ENCODE measurements at regions not wholly inside any gene's neighbourhood (a gene's known extent, or its start where the extent isn't known, plus 50 kb on each side); places are given as distances from the start of the nearest gene placed in this dataset.

GRCh38 chr12:13719986-13720385 lies 261.4 kb downstream of the GRIN2B start:
- no peaks in the 10 kb centered on the region for H3K36me3 ChIP-seq (replicated peaks)
- no peak for DNase-seq (ENCODE audit: low spot score in 2 of 2)
- no peaks in the 10 kb centered on the region for H3K9me3 ChIP-seq
- no peak overlapping the region for H3K4me3 ChIP-seq
- no peaks in the 10 kb centered on the region for H3K4me1 ChIP-seq
- in situ Hi-C loops (cut with MboI; ENCODE audit: low sequenced_read_pairs): no loop called here
- H3K27me3 ChIP-seq (ENCODE audit: low read depth): no peaks in the 10 kb centered on the region

GRCh38 chr12:13718271-13718670 lies 263.1 kb downstream of the GRIN2B start:
- no peaks in the 10 kb centered on the region for H3K4me1 ChIP-seq
- in situ Hi-C loops (cut with MboI; ENCODE audit: low sequenced_read_pairs): no loop called here
- DNase-seq (ENCODE audit: low spot score in 2 of 2): no peak
- no peak overlapping the region for H3K4me3 ChIP-seq
- no peaks in the 10 kb centered on the region for H3K36me3 ChIP-seq (replicated peaks)
- H3K27me3 ChIP-seq (ENCODE audit: low read depth): no peaks in the 10 kb centered on the region
- no peaks in the 10 kb centered on the region for H3K9me3 ChIP-seq

- Histone ChIP-seq H3K36me3 (replicated peaks) (no peaks in the 10 kb centered on the region), H3K27me3 (ENCODE audit: low read depth) (no peaks in the 10 kb centered on the region), H3K4me3 (no peak overlapping the region), H3K9me3 (no peaks in the 10 kb centered on the region), H3K4me1 (no peaks in the 10 kb centered on the region)
- DNase-seq (ENCODE audit: low spot score in 2 of 2): no peak
- in situ Hi-C loops (cut with MboI; ENCODE audit: low sequenced_read_pairs): no loop called here
Observed at GRCh38 chr12:13716119-13716518, 265.3 kb downstream of the GRIN2B start.

GRCh38 chr12:13713556-13714410 lies 267.6 kb downstream of the GRIN2B start:
- H3K4me3 ChIP-seq: no peak overlapping the region
- no peaks in the 10 kb centered on the region for H3K27me3 ChIP-seq (ENCODE audit: low read depth)
- no peak for DNase-seq (ENCODE audit: low spot score in 2 of 2)
- H3K9me3 ChIP-seq: no peaks in the 10 kb centered on the region
- H3K4me1 ChIP-seq: no peaks in the 10 kb centered on the region
- no peaks in the 10 kb centered on the region for H3K36me3 ChIP-seq (replicated peaks)
- in situ Hi-C loops (cut with MboI; ENCODE audit: low sequenced_read_pairs): no loop called here

GRCh38 chr12:13707829-13708228 lies 273.6 kb downstream of the GRIN2B start:
- Histone ChIP-seq H3K9me3 (no peaks in the 10 kb centered on the region), H3K27me3 (ENCODE audit: low read depth) (no peaks in the 10 kb centered on the region), H3K4me1 (no peaks in the 10 kb centered on the region), H3K4me3 (no peak overlapping the region), H3K36me3 (replicated peaks) (no peaks in the 10 kb centered on the region)
- no peak for DNase-seq (ENCODE audit: low spot score in 2 of 2)
- in situ Hi-C loops (cut with MboI; ENCODE audit: low sequenced_read_pairs): no loop called here

GRCh38 chr12:13702381-13702780 lies 279.0 kb downstream of the GRIN2B start:
- Histone ChIP-seq H3K36me3 (replicated peaks) (no peaks in the 10 kb centered on the region), H3K27me3 (ENCODE audit: low read depth) (no peaks in the 10 kb centered on the region; the same call in 1 of the 2 replicates), H3K4me1 (no peaks in the 10 kb centered on the region), H3K9me3 (no peaks in the 10 kb centered on the region), H3K4me3 (no peak overlapping the region)
- in situ Hi-C loops (cut with MboI; ENCODE audit: low sequenced_read_pairs): no loop called here
- DNase-seq (ENCODE audit: low spot score in 2 of 2): no peak

- Histone ChIP-seq H3K36me3 (replicated peaks) (no peaks in the 10 kb centered on the region), H3K4me1 (no peaks in the 10 kb centered on the region), H3K4me3 (no peak overlapping the region), H3K27me3 (ENCODE audit: low read depth) (no peaks in the 10 kb centered on the region; the same call in 1 of the 2 replicates), H3K9me3 (no peaks in the 10 kb centered on the region)
- in situ Hi-C loops (cut with MboI; ENCODE audit: low sequenced_read_pairs): no loop called here
- DNase-seq (ENCODE audit: low spot score in 2 of 2): no peak
Observed at GRCh38 chr12:13701502-13701901, 279.9 kb downstream of the GRIN2B start.

- Histone ChIP-seq H3K4me3 (no peak overlapping the region), H3K27me3 (ENCODE audit: low read depth) (no peaks in the 10 kb centered on the region; the same call in 1 of the 2 replicates), H3K4me1 (no peaks in the 10 kb centered on the region), H3K9me3 (no peaks in the 10 kb centered on the region), H3K36me3 (replicated peaks) (no peaks in the 10 kb centered on the region)
- in situ Hi-C loops (cut with MboI; ENCODE audit: low sequenced_read_pairs): no loop called here
- no peak for DNase-seq (ENCODE audit: low spot score in 2 of 2)
Observed at GRCh38 chr12:13697973-13698372, 283.4 kb downstream of the GRIN2B start.

- Histone ChIP-seq H3K4me3 (no peak overlapping the region), H3K27me3 (ENCODE audit: low read depth) (no peaks in the 10 kb centered on the region), H3K9me3 (no peaks in the 10 kb centered on the region), H3K36me3 (replicated peaks) (no peaks in the 10 kb centered on the region), H3K4me1 (no peaks in the 10 kb centered on the region)
- no peak for DNase-seq (ENCODE audit: low spot score in 2 of 2)
- in situ Hi-C loops (cut with MboI; ENCODE audit: low sequenced_read_pairs): no loop called here
Observed at GRCh38 chr12:13695781-13696180, 285.6 kb downstream of the GRIN2B start.

GRCh38 chr12:13692332-13692731 lies 289.1 kb downstream of the GRIN2B start:
- in situ Hi-C loops (cut with MboI; ENCODE audit: low sequenced_read_pairs): no loop called here
- Histone ChIP-seq H3K9me3 (no peaks in the 10 kb centered on the region), H3K27me3 (ENCODE audit: low read depth) (no peaks in the 10 kb centered on the region), H3K36me3 (replicated peaks) (no peaks in the 10 kb centered on the region), H3K4me1 (no peaks in the 10 kb centered on the region), H3K4me3 (no peak overlapping the region)
- no peak for DNase-seq (ENCODE audit: low spot score in 2 of 2)

GRCh38 chr12:13691598-13691997 lies 289.8 kb downstream of the GRIN2B start:
- Histone ChIP-seq H3K4me3 (no peak overlapping the region), H3K36me3 (replicated peaks) (no peaks in the 10 kb centered on the region), H3K27me3 (ENCODE audit: low read depth) (no peaks in the 10 kb centered on the region), H3K9me3 (no peaks in the 10 kb centered on the region), H3K4me1 (no peaks in the 10 kb centered on the region)
- DNase-seq (ENCODE audit: low spot score in 2 of 2): no peak
- in situ Hi-C loops (cut with MboI; ENCODE audit: low sequenced_read_pairs): no loop called here

- Histone ChIP-seq H3K36me3 (replicated peaks) (no peaks in the 10 kb centered on the region), H3K27me3 (ENCODE audit: low read depth) (no peaks in the 10 kb centered on the region), H3K9me3 (no peaks in the 10 kb centered on the region), H3K4me1 (no peaks in the 10 kb centered on the region), H3K4me3 (no peak overlapping the region)
- no peak for DNase-seq (ENCODE audit: low spot score in 2 of 2)
- in situ Hi-C loops (cut with MboI; ENCODE audit: low sequenced_read_pairs): no loop called here
Observed at GRCh38 chr12:13687633-13688032, 293.8 kb downstream of the GRIN2B start.

GRCh38 chr12:13686260-13686659 lies 295.1 kb downstream of the GRIN2B start:
- no peaks in the 10 kb centered on the region for H3K4me1 ChIP-seq
- no peaks in the 10 kb centered on the region for H3K9me3 ChIP-seq
- no peaks in the 10 kb centered on the region for H3K36me3 ChIP-seq (replicated peaks)
- peaks cover 2% of the 10 kb centered on the region; the same call in 1 of the 2 replicates for H3K27me3 ChIP-seq (ENCODE audit: low read depth)
- no peak overlapping the region for H3K4me3 ChIP-seq
- in situ Hi-C loops (cut with MboI; ENCODE audit: low sequenced_read_pairs): no loop called here
- DNase-seq (ENCODE audit: low spot score in 2 of 2): no peak

GRCh38 chr12:13680916-13681315 lies 300.5 kb downstream of the GRIN2B start:
- in situ Hi-C loops (cut with MboI; ENCODE audit: low sequenced_read_pairs): no loop called here
- Histone ChIP-seq H3K9me3 (no peaks in the 10 kb centered on the region), H3K27me3 (ENCODE audit: low read depth) (peaks cover 2% of the 10 kb centered on the region; the same call in 1 of the 2 replicates), H3K36me3 (replicated peaks) (no peaks in the 10 kb centered on the region), H3K4me3 (no peak overlapping the region), H3K4me1 (no peaks in the 10 kb centered on the region)
- no peak for DNase-seq (ENCODE audit: low spot score in 2 of 2)

GRCh38 chr12:13676880-13677279 lies 304.5 kb downstream of the GRIN2B start:
- Histone ChIP-seq H3K4me1 (no peaks in the 10 kb centered on the region), H3K27me3 (ENCODE audit: low read depth) (no peaks in the 10 kb centered on the region), H3K36me3 (replicated peaks) (no peaks in the 10 kb centered on the region), H3K4me3 (no peak overlapping the region), H3K9me3 (no peaks in the 10 kb centered on the region)
- DNase-seq (ENCODE audit: low spot score in 2 of 2): no peak
- in situ Hi-C loops (cut with MboI; ENCODE audit: low sequenced_read_pairs): no loop called here

Measured in HAP-1 (cell line).